Activated CD4-positive, alpha-beta T cell treated with anti-CD3 and anti-CD28 coated beads for 48 hours (primary cell): ENCODE measurements at regions not wholly inside any gene's neighbourhood (a gene's known extent, or its start where the extent isn't known, plus 50 kb on each side); places are given as distances from the start of the nearest gene placed in this dataset.

Source experiments
- DNase-seq: peaks from one replicate; pipeline ENCODE4 v3.0.0-alpha.2; 2020

- no peak for DNase-seq
Measured at GRCh38 chr2:67462738-67463496, 65.8 kb downstream of the ETAA1 start.

- DNase-seq = no peak
Measured at GRCh38 chr2:67463810-67464209, 66.7 kb downstream of the ETAA1 start.

- no peak for DNase-seq
Measured at GRCh38 chr2:67465623-67466022, 68.5 kb downstream of the ETAA1 start.

GRCh38 chr2:67466734-67467133 lies 69.6 kb downstream of the ETAA1 start:
- DNase-seq = no peak

- DNase-seq = no peak
Measured at GRCh38 chr2:67471681-67472080, 74.5 kb downstream of the ETAA1 start.

- no peak for DNase-seq
Measured at GRCh38 chr2:67476809-67477790, 80.0 kb downstream of the ETAA1 start.

GRCh38 chr2:67479261-67479660 lies 82.1 kb downstream of the ETAA1 start:
- DNase-seq = no peak

- DNase-seq = no peak
Measured at GRCh38 chr2:67485431-67485830, 88.3 kb downstream of the ETAA1 start.

GRCh38 chr2:67486041-67486796 lies 89.1 kb downstream of the ETAA1 start:
- DNase-seq = no peak

GRCh38 chr2:67487993-67488392 lies 90.9 kb downstream of the ETAA1 start:
- DNase-seq = no peak

GRCh38 chr2:67489396-67489795 lies 92.3 kb downstream of the ETAA1 start:
- DNase-seq = no peak

- no peak for DNase-seq
Measured at GRCh38 chr2:67498931-67499330, 101.8 kb downstream of the ETAA1 start.

- DNase-seq = no peak
Measured at GRCh38 chr2:67499989-67500388, 102.9 kb downstream of the ETAA1 start.

- DNase-seq = no peak
Measured at GRCh38 chr2:67500541-67500940, 103.4 kb downstream of the ETAA1 start.

GRCh38 chr2:67502346-67503065 lies 105.4 kb downstream of the ETAA1 start:
- DNase-seq = no peak

GRCh38 chr2:67503066-67503795 lies 106.1 kb downstream of the ETAA1 start:
- DNase-seq = no peak

GRCh38 chr2:67510745-67511144 lies 113.6 kb downstream of the ETAA1 start:
- DNase-seq = no peak

GRCh38 chr2:67514515-67514914 lies 117.4 kb downstream of the ETAA1 start:
- DNase-seq = no peak

- DNase-seq = no peak
Measured at GRCh38 chr2:67515056-67515455, 117.9 kb downstream of the ETAA1 start.

GRCh38 chr2:67515538-67515937 lies 118.4 kb downstream of the ETAA1 start:
- no peak for DNase-seq

GRCh38 chr2:67516362-67516761 lies 119.2 kb downstream of the ETAA1 start:
- no peak for DNase-seq
